HG02885 (cell line): ENCODE measurements at regions not wholly inside any gene's neighbourhood (a gene's known extent, or its start where the extent isn't known, plus 50 kb on each side); places are given as distances from the start of the nearest gene placed in this dataset.

Source experiments
- ATAC-seq: cut with Tn5 transposase; IDR thresholded peaks from one replicate; pipeline ENCODE4 v1.9.1; 2021; ENCODE audit warnings: mild to moderate bottlenecking; ENCODE audit not compliant: unreplicated experiment, poor library complexity

GRCh38 chr11:133724116-133724515 lies 121.2 kb downstream of the SPATA19 start:
- ATAC-seq = no peak

DNA sequence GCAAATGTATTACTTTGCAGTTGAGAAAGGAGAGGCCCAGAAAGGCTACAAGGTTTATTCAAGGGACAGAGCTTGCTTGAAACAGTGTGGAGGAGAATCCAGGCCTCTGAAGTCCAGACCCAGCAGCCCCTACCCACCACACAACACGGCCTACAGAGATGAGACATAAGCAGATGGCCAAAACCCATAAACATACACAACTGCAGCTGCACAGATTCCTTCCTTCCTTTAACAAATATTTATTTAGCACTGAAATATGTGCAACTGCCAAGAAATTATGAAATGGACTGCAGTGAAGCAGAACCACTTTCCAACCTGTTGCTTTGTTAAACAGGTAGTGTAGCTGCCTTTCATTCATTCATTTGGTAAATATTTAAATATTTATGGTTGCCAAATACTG lies 122.3 kb downstream of the SPATA19 start:
- ATAC-seq = no peak

DNA sequence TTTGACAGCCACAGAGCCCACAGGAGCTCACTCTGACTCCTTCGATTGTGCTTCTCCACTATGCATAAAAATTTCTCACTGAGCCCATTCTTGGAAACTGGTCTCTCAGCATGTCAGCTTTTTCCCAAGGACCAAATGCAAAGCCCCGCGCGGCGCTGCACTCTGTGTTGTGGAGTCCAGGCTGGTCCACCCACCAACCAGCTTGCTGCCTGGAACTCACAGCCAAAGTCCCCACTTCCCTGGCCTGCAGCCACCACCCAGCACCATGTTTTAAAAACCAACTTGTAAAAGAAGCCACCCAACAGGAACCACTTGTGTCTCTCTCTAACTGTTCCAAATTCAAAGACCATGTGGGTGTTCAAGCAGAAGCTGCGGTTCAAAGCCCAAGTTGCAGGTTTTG lies 124.4 kb downstream of the SPATA19 start:
- no peak for ATAC-seq

DNA sequence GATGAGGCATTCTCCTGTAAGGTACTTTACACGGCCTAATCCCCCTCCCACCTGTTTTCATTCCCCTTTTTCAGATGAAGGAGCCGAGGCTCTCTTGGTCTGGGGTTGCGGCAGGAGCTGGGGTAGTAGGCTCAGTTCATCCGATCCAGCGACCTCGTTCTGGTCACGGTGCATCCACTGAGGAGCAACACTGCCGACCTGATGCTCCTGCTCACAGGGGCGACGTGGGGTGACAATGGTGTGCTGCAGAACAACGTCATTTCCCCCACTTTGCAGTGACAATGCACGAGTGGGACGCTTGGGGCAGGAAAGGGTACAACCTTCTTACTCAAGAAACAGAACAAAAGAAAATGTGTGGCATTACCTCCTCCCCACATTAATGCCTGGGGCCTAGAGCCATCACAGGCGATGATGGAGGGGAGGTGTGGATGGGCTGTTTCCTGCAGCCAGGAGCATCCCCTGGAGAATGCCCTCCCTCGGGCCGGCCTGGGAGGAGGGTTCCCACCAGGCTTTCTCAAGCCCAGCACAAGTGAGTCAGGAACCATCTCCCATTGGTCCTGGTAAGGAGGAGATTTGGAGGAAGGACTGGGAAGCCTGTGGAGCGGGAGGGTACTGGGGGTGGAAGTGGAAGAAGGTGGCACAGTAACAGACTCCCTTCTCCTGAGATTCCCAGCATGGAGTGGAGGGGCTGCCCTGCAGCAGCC lies 125.6 kb downstream of the SPATA19 start:
- no peak for ATAC-seq

GRCh38 chr11:133718831-133719230 lies 126.5 kb downstream of the SPATA19 start:
- no peak for ATAC-seq

DNA sequence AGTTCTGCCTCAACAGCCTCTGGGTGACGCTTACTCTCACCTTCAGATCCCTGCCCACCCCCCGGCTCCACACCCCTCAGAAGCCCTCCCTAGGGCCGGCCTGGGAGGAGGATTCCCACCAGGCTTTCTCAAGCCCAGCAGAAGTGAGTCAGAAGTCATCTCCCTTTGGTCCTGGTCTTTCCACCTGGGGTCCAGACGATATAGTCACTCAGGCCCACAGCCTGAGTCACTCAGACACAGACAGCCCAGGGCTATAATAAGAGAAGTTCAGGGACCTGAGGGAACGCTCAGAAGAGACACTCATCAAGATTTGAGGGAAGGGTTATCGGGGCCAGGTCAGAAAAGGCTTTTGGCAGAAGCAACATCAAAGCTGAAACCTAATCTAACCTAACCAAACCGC lies 127.1 kb downstream of the SPATA19 start:
- no peak for ATAC-seq

DNA sequence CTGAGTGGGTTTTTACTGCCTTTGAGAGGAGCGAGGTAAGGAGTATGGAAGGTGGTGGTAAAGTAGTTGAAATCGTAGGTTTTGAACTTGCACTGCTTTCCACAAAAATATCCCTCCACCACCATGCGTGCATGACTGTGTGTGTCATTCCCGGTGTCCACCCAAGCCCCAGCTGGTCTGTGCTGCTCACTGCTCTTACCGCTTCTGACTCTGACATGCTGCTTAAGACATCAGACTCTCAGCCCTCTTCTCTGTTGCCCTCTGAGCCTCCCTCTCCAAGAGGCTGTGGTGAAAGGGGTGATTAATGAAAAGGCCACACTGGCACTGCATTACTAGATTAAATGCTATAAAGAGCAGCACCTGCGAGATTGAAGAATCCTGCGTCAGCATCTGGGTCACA lies 128.7 kb downstream of the SPATA19 start:
- ATAC-seq = no peak

GRCh38 chr11:133715602-133716001 lies 129.7 kb downstream of the SPATA19 start:
- no peak for ATAC-seq

GRCh38 chr11:133714471-133715375 lies 130.6 kb downstream of the SPATA19 start:
- no peak for ATAC-seq

- ATAC-seq = no peak
Observed at GRCh38 chr11:133713844-133714243, 131.5 kb downstream of the SPATA19 start.

GRCh38 chr11:133713406-133713805 lies 131.9 kb downstream of the SPATA19 start:
- no peak for ATAC-seq

DNA sequence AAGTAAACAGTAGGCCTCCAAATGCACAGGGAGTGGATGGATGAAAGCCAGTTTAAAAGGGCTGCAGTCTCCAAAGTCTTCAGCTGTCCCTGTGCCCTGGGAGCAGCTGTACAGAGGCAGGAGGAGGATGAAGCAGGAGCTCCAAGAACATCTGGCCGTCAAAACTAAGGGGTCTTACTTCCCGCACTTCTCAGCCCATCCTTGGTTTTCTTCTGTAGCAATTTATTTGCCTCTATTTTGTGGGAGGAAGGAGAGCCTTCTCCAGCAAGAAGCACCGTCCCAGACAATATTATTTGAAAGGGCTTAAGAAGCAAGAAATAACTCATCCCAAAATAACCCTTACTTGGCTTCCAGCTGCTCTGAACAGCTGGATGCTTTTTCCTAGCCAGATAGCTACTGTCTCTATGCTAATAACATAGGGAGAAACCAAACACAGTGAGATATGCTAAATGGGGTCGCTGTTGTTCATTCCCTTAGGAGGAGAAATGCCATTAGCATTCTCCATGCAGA lies 133.2 kb downstream of the SPATA19 start:
- no peak for ATAC-seq

GRCh38 chr11:133711545-133711944 lies 133.8 kb downstream of the SPATA19 start:
- no peak for ATAC-seq

- no peak for ATAC-seq
Observed at GRCh38 chr11:133710681-133711240, 134.6 kb downstream of the SPATA19 start.

DNA sequence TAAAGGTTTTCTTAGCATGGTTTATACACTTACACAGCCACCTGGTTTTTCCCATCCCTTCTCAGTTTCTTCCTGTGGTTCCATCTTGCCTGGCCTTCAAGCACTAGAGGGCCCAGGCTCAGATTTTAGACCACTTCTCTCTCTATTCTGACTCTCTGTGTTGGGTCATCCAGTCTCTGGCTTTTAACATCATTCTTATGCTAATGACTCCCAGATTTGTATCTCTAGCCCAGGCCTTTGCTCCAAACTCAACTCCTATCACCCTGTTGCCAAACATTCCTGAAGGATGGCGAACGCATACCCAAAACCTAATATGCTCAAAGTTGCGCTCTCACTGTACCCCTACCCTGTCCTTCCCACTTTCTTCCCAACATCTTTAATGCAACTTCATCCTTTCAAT lies 135.1 kb downstream of the SPATA19 start:
- ATAC-seq = no peak

DNA sequence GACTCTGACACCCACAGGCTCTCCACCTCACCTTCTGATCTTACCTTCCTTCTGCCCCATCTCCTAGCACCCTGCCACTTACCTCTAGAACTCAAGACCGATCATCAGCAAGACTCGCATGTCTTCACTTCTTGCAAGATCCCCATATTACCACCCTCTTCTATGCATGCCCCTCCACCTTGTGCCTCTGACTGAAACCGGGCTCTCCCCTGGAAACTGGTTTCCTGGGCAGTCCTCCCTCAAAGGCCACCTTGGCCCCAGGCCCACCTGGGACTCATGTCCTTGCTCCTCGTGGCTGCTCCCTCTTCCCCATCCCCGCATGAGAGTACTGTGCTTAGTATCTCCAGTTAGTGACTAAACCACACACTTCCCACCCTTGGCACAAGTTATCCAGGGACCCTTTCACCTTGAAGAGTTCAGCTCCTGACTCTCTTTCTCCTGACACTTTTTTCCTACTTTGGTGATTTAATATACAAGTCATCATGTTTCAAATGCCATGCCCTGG lies 136.7 kb downstream of the SPATA19 start:
- no peak for ATAC-seq

GRCh38 chr11:133706925-133707794 lies 138.2 kb downstream of the SPATA19 start:
- ATAC-seq = no peak

- ATAC-seq = no peak
Observed at GRCh38 chr11:133705873-133706272, 139.4 kb downstream of the SPATA19 start.

GRCh38 chr11:133705074-133705648 lies 140.2 kb downstream of the SPATA19 start:
- no peak for ATAC-seq

DNA sequence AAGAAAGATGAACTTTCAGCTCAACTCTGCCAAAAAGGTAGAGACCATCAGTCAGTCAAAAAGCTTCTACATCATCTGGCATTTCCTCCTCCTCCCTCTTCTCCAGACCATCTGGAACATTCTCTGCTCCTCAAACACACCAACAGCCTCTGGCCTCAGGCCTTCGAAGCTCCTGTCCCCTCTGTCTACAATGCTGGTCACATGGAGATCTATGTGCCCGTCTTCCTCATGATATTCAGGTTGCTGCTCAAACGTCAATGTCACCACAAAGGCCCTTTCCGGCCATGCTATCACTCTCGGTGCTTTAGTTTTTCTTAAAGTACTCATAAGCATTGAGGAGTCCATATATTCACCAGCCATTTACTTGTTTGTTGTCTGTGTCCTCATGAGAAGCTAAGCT lies 146.2 kb downstream of the SPATA19 start:
- no peak for ATAC-seq
